HG03108 (cell line): ENCODE measurements at regions not wholly inside any gene's neighbourhood (a gene's known extent, or its start where the extent isn't known, plus 50 kb on each side); places are given as distances from the start of the nearest gene placed in this dataset.
"Not testable (repeated sequence)": the region's sequence is repeated elsewhere in the genome, so short reads cannot be mapped to it uniquely, and the experiment has no call there.

Source experiments
- ATAC-seq: cut with Tn5 transposase; IDR thresholded peaks from one replicate; pipeline ENCODE4 v1.9.1; 2021; ENCODE audit warnings: moderate library complexity; ENCODE audit not compliant: unreplicated experiment

- no peak for ATAC-seq
Measured at GRCh38 chr21:28066596-28067387, 925.9 kb downstream of the LTN1 start.

GRCh38 chr21:28066076-28066475 is 926.6 kb downstream of the LTN1 start:
- no peak for ATAC-seq

- ATAC-seq = no peak
Measured at GRCh38 chr21:28063241-28064216, 929.1 kb downstream of the LTN1 start.

- not testable (repeated sequence) for ATAC-seq
Measured at GRCh38 chr21:28052956-28053355, 939.7 kb downstream of the LTN1 start.

GRCh38 chr21:28051649-28052048 is 941.0 kb downstream of the LTN1 start:
- not testable (repeated sequence) for ATAC-seq

GRCh38 chr21:28035692-28036091 is 957.0 kb downstream of the LTN1 start:
- not testable (repeated sequence) for ATAC-seq

GRCh38 chr21:28034916-28035315 is 957.8 kb downstream of the LTN1 start:
- not testable (repeated sequence) for ATAC-seq

- ATAC-seq = not testable (repeated sequence)
Measured at GRCh38 chr21:28034334-28034733, 958.3 kb downstream of the LTN1 start.

- not testable (repeated sequence) for ATAC-seq
Measured at GRCh38 chr21:28032652-28033051, 960.0 kb downstream of the LTN1 start.

- ATAC-seq = not testable (repeated sequence)
Measured at GRCh38 chr21:28031066-28031465, 961.6 kb downstream of the LTN1 start.

- ATAC-seq = no peak
Measured at GRCh38 chr21:28025111-28025510, 967.6 kb downstream of the LTN1 start.

- no peak for ATAC-seq
Measured at GRCh38 chr21:28018741-28019669, 973.7 kb downstream of the LTN1 start.

GRCh38 chr21:28018213-28018612 is 974.5 kb downstream of the LTN1 start:
- ATAC-seq = no peak

- no peak for ATAC-seq
Measured at GRCh38 chr21:28016571-28016970, 976.1 kb downstream of the LTN1 start.

GRCh38 chr21:28013123-28013522 is 979.6 kb downstream of the LTN1 start:
- not testable (repeated sequence) for ATAC-seq

GRCh38 chr21:28011970-28012369 is 980.7 kb downstream of the LTN1 start:
- ATAC-seq = not testable (repeated sequence)

GRCh38 chr21:28008245-28008644 is 984.4 kb downstream of the LTN1 start:
- not testable (repeated sequence) for ATAC-seq

GRCh38 chr21:28003627-28004026 is 989.0 kb downstream of the LTN1 start:
- ATAC-seq = not testable (repeated sequence)

- ATAC-seq = not testable (repeated sequence)
Measured at GRCh38 chr21:27996906-27997305, 995.8 kb downstream of the LTN1 start.

- ATAC-seq = not testable (repeated sequence)
Measured at GRCh38 chr21:27984663-27985325, 1007.9 kb downstream of the LTN1 start.
